GM23248 (cell line): ENCODE measurements at regions not wholly inside any gene's neighbourhood (a gene's known extent, or its start where the extent isn't known, plus 50 kb on each side); places are given as distances from the start of the nearest gene placed in this dataset.

Experiments
- EZH2 ChIP-seq: fragments of 200-600 bp; sonication (generic); IDR thresholded peaks from 2 replicates; pipeline ENCODE4 v1.6.1; 2018; ENCODE audit warnings: antibody characterized with exemption, mild to moderate bottlenecking; ENCODE audit not compliant: insufficient read depth, poor library complexity, severe bottlenecking
- EZH2phosphoT487 ChIP-seq: fragments of 200-600 bp; sonication (generic); IDR thresholded peaks from 2 replicates; pipeline ENCODE4 v1.6.1; 2018; ENCODE audit warnings: antibody characterized with exemption, moderate library complexity, mild to moderate bottlenecking, low read depth; ENCODE audit not compliant: insufficient read depth

DNA sequence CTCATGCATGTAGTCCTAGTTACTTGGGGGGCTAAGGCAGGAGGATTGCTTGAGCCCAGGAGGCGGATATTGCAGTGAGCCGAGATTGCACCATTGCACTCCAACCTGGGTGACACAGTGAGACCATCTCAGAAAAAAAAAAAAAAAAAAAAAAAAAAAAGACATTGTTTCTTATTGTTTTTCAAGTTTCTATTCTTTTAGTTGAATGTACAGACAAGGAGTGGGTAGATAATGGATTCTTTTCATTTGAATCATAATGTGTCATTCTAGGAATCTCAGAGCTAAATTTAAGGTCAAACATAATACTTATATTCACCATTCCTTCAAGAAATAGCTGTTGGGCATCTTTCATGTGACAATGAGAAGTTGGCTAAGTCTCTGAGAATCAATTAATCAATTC lies 157.0 kb upstream of the C21orf91 start:
- no peak for TF ChIP-seq EZH2
- TF ChIP-seq EZH2phosphoT487: no peak
